ENCODE measurements at regions not wholly inside any gene's neighbourhood (a gene's known extent, or its start where the extent isn't known, plus 50 kb on each side); places are given as distances from the start of the nearest gene placed in this dataset.
"Not testable (repeated sequence)": the region's sequence is repeated elsewhere in the genome, so short reads cannot be mapped to it uniquely, and the experiment has no call there.

GRCh38 chr2:133624551-133624950 lies 56.3 kb upstream of the NCKAP5 start:
- intact Hi-C loops (cut with DNase I) = no loop called here
- DNase-seq (ENCODE audit: low spot score) = no peak

DNA sequence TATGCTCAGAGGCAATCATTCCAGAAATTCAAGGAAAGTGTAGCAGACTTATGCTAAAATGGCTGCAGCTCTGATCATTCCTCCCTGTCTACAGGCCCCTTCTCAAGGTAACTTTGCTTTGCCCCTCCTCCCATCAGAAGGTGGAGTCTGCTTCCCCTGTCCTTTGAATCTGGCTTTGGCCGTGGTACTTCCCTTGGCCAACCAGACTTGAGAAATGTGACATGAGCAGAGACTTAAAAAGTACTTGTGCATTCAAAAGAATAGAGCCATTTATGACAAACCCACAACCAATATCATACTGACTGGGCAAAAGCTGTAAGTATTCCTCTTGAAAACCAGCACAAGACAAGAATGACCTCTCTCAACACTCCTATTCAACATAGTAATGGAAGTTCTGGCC lies 59.5 kb upstream of the NCKAP5 start:
- intact Hi-C loops (cut with DNase I) = no loop called here
- DNase-seq (ENCODE audit: low spot score) = no peak

- intact Hi-C loops (cut with DNase I) = no loop called here
- no peak for DNase-seq (ENCODE audit: low spot score)
Observed at GRCh38 chr2:133633309-133633708, 65.0 kb upstream of the NCKAP5 start.

- no peak for DNase-seq (ENCODE audit: low spot score)
- intact Hi-C loops (cut with DNase I) = no loop called here
Observed at GRCh38 chr2:133633881-133634409, 65.7 kb upstream of the NCKAP5 start.

DNA sequence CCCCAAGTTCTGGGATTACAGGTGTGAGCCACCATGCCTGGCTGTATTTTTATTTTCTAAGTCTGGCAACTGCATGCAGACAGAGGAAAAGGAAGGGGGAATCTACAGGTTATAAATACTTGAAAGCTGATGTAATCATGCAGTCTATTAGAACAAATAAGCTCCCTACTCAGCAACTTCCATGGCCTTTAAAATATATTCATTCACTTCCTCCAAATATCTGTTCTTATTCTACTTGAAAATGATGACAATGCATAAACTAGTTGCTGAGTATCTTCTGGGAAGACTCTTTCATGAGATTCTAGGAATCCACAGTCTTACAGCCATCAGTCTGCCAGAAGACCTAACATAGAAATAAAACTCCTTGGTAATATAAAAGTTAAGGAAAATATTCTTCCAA lies 66.9 kb upstream of the NCKAP5 start:
- no peak for DNase-seq (ENCODE audit: low spot score)
- intact Hi-C loops (cut with DNase I) = no loop called here

GRCh38 chr2:133636287-133636686 lies 68.0 kb upstream of the NCKAP5 start:
- DNase-seq (ENCODE audit: low spot score) = no peak
- intact Hi-C loops (cut with DNase I) = no loop called here

DNA sequence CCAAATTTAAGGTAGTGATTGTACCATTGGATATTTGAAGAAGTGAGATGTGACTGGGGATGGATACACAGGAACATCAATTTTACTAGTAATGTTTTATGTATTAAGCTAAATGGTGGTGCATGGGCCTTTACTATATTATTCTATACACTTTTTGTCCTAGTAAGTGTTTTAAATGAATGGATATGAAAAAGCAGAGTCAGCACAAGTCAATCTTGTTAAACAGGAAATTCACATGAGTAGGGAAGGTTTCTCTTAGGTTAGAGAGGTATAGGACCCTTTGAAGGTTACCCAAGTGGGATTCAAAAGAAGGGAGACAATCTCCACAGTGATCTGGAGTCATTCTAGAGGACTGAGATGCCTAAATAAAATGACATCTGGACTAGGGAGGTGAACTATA lies 71.8 kb upstream of the NCKAP5 start:
- DNase-seq (ENCODE audit: low spot score) = no peak
- intact Hi-C loops (cut with DNase I) = loop anchor here (5.0 kb wide), 1 partner anchor 63 kb away; no protein-coding TSS in a partner anchor

DNA sequence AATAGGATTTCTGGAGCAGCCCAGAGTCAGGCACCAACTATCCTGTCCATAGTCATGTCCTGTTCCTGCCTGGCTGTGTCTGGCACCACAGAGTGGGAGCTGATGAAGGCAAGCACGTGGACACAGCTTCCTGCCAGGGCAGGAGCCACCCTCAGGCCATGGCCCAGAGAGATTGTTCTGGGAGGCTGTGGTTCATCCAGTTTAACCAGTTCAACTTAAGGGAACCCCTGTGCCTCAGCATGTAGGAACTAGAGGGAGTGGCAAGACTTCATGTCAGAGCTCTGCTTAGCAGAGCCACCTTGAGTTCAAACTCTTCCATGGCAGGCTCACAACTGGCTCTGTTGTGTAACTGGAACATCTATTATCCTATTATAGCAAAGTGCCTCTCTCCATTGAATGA lies 73.2 kb upstream of the NCKAP5 start:
- DNase-seq (ENCODE audit: low spot score) = no peak
- intact Hi-C loops (cut with DNase I) = loop anchor here (5.0 kb wide), 1 partner anchor 64 kb away; no protein-coding TSS in a partner anchor

- no peak for DNase-seq (ENCODE audit: low spot score)
- intact Hi-C loops (cut with DNase I) = loop anchor here (5.0 kb wide), 1 partner anchor 65 kb away; no protein-coding TSS in a partner anchor
Observed at GRCh38 chr2:133641942-133642725, 73.9 kb upstream of the NCKAP5 start.

- DNase-seq (ENCODE audit: low spot score) = no peak
- intact Hi-C loops (cut with DNase I) = loop anchor here (5.0 kb wide), 1 partner anchor 65 kb away; no protein-coding TSS in a partner anchor
Observed at GRCh38 chr2:133642791-133643191, 74.5 kb upstream of the NCKAP5 start.

GRCh38 chr2:133643863-133644262 lies 75.6 kb upstream of the NCKAP5 start:
- no peak for DNase-seq (ENCODE audit: low spot score)
- intact Hi-C loops (cut with DNase I) = loop anchor here (5.0 kb wide), 1 partner anchor 67 kb away; no protein-coding TSS in a partner anchor

DNA sequence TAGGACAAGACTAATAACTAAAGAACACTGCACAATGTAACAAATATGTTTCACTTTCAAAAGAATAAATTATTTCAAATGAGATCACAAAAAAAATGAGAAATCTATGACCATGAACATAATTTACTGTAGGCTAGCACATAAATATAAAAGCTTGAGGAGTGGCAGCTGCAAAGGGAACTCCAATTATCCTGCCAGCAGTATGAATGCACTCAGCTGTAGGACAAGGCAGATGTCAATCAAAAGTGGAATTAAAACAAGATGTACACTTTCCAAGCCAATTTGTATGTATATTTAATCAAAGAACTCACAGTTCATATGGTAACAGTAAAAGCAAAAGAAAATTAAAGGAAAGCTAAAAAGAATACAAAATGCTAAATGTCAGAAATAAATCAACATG lies 76.6 kb upstream of the NCKAP5 start:
- DNase-seq (ENCODE audit: low spot score) = no peak
- intact Hi-C loops (cut with DNase I) = loop anchor here (5.0 kb wide), 1 partner anchor 68 kb away; no protein-coding TSS in a partner anchor

DNA sequence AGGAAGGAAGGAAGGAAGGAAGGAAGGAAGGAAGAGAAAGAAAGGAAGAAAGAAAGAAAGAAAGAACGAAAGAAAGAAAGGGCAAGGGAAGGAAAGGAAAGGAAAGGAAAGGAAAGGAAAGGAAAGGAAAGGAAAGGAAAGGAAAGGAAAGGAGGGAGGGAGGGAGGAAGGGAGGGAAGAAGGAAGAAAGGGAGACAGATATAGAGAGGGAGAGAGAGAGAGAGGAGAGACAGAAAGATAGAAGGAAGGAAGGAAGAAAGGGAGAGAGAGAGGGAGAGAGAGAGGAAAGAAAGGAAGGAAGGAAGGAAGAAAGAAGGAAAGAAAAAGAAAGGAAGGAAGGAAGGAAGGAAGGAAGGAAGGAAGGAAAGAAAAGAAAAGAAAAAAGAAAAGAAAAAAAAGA lies 79.1 kb upstream of the NCKAP5 start:
- DNase-seq (ENCODE audit: low spot score); intact Hi-C loops (cut with DNase I): not testable (repeated sequence)

DNA sequence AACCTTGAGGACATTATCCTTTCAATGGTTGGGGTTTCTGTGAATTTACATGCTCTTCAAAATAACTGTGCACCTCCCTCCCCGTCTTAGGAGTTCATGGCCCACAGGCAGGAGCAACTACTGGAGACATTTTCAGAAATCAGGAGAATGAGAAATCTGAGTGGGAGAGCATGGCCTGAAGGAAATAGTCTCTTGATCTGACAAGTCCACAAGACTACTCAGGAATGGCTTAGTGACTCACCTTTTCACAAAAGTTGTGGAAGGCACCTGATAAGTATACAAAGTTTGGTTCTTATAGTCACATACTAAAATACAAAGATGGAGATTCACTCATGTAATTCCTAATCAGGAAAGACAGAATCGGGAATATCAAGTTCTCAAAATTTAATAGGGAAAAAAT lies 83.6 kb upstream of the NCKAP5 start:
- intact Hi-C loops (cut with DNase I) = no loop called here
- no peak for DNase-seq (ENCODE audit: low spot score)

DNA sequence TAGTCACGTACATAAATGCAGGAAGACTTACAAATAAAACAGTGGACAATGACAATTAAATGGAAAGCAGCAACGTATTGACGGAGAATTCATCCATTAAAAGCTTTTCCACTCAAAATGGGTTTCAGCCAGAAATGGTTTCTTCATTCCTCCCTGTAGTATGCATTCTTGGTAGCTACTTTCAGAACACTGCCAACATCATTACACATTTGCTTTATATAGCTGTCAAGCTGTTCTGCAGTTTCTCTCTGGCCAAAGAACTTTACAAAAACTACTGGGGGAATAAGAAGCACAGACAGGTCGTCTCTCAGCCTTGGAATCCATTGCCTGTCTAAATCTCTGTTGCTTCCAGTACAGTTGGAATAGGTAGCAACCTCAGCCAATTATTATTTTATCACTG lies 84.1 kb upstream of the NCKAP5 start:
- intact Hi-C loops (cut with DNase I) = no loop called here

GRCh38 chr2:133653056-133653455 lies 84.8 kb upstream of the NCKAP5 start:
- DNase-seq (ENCODE audit: low spot score) = no peak

More for the DNA sequence above, 84.1 kb upstream of the NCKAP5 start:
- no peak for DNase-seq (ENCODE audit: low spot score)

DNA sequence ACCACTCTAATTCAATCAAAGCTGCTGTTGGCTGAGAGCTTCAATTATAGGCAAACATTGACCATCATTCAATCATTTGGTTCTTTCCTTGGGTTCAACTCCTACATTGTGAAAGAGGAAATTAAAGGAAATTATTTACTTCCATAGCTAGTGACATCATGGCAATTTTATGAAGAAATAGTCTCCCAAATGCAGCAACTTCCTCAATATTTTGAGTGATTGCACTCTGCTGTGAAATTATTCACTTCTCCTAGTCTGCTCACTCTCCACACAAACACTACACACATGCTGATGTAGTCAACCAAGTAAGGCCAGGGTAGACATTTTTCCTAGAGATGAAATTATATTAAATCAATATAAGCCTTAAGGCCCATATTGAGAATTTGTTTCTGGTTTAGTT lies 86.7 kb upstream of the NCKAP5 start:
- intact Hi-C loops (cut with DNase I) = no loop called here
- DNase-seq (ENCODE audit: low spot score) = no peak

More at GRCh38 chr2:133653056-133653455, 84.8 kb upstream of the NCKAP5 start:
- intact Hi-C loops (cut with DNase I) = no loop called here

DNA sequence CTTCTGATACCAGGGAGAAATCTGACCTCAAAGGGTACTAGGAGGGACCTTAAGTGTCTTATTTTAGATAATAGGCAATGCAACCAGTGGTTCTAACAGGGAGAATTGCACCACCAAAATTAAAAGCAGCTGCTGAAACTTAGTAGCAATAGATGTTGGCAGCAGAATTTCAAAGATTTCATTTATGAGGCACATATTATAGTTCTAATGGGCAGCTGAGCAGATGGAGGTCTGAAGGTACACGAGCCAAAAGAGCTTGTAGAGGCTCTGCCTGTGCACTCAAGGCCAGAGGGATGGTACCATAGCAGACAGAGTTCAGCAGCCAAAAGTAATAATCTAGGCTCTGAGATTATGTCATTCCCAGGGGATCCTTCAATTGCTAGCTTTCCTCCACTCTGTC lies 87.3 kb upstream of the NCKAP5 start:
- no peak for DNase-seq (ENCODE audit: low spot score)
- intact Hi-C loops (cut with DNase I) = no loop called here

DNA sequence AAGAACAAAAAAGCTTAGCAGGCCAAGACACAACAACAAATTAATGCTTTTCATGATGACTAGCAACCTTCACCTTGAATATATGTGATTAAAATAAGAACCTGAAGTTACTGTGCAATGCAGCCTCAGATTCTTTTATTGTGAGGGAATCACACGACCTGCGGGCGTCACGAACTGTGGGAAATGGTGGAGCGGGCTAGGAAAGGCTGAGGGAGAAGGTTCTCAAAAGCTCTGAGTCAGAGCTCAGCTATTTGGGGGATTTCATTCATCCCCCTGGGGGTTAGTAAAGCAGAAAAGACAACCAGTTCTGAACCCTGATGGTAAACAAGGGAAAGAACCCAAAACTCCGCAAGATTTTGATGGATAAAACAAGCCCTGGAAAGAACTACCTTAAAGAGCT lies 89.3 kb upstream of the NCKAP5 start:
- no peak for DNase-seq (ENCODE audit: low spot score)
- intact Hi-C loops (cut with DNase I) = no loop called here

DNA sequence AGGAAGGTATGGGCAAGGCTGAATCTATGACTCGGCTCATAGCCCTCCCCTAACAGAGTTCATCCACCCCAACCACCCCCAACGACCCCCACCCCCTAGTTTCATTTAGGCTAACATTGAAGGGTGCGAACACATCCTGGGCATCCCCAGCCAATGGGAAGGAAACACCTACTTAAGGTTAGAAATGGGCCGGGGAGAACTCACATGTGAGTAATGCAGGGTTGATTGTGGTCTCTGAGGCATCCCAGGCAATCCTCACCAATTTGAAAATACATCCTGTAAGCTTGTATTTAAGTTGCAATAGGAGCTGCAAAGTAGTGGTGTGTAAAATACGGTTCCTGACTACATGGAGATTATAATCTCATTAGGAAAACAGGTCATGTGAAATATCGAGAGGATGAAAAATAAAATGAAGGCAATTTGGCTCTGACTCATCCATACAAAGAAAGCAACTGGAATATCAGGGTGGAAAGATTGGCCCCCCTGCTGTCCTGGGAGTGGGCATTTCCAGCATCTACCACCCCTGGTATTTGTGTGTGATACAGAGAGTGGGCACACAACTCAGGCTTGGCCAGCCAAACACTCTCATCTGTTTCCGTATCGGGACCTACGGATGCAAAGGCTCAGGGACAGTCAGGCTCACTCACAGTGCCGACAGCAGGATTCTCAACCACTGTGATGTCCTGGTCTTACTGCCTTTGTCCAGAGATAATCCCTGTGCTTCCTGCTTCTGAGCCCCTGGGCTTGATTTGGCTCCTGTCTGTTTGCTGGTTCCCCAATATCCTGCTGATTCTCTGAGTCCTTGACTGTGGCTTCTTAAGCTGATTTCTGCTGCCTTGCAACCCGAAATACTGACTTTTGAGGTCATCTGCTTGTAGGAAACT lies 90.0 kb upstream of the NCKAP5 start:
- intact Hi-C loops (cut with DNase I) = no loop called here
- DNase-seq (ENCODE audit: low spot score) = no peak

Data from cardiac septum (tissue), 1 donor.